CD4-positive, alpha-beta T cell (primary cell): ENCODE measurements at regions not wholly inside any gene's neighbourhood (a gene's known extent, or its start where the extent isn't known, plus 50 kb on each side); places are given as distances from the start of the nearest gene placed in this dataset.

Experiments used
- ATAC-seq: fragments of 200-7000 bp; cut with Tn5 transposase; one replicate; pipeline ENCODE4 v1.10.0; 2022; ENCODE audit warnings: mild to moderate bottlenecking; ENCODE audit not compliant: poor library complexity
- CTCF ChIA-PET: fragments of 350-600 bp; sonication (Branson Sonifier 250); formaldehyde crosslinking; loops from one replicate; lab custom pipeline; 2021; ENCODE audit warnings: antibody characterized with exemption, inconsistent platforms; lab: Charles Lee
- POLR2A ChIA-PET: fragments of 350-600 bp; sonication (Branson Sonifier 250); formaldehyde crosslinking; loops from one replicate; lab custom pipeline; 2021; ENCODE audit warnings: antibody characterized with exemption, inconsistent platforms; lab: Charles Lee
- DNase-seq, 14 experiments: peaks; one replicate each; pipeline ENCODE4 v3.0.0-alpha.2; 2013 to 2020; ENCODE audit warnings: mixed read lengths in 2 of 14
- H3K27ac ChIP-seq, 2 donors: one replicate each; pipeline versions ENCODE4 v1.5.1 to v1.7.0; 2013; ENCODE audit warnings: low read length in 2 of 2, low read depth in 1 of 2, mild to moderate bottlenecking in 1 of 2
- H3K27me3 ChIP-seq, 2 experiments: 1 replicate in 1 of 2; 2 replicates in 1 of 2; pipeline versions ENCODE4 v1.6.1 to v1.7.0; 2013; ENCODE audit warnings: low read length in 2 of 2, control low read depth in 1 of 2, mild to moderate bottlenecking in 1 of 2, moderate library complexity in 1 of 2; ENCODE audit not compliant: insufficient read depth in 2 of 2, control insufficient read depth in 1 of 2
- H3K36me3 ChIP-seq: one replicate; pipeline ENCODE4 v1.6.1; 2013; ENCODE audit warnings: low read length, control low read depth; ENCODE audit not compliant: insufficient read depth
- H3K4me1 ChIP-seq: one replicate; pipeline ENCODE4 v1.6.1; 2013; ENCODE audit warnings: low read length, control low read depth; ENCODE audit not compliant: insufficient read depth
- H3K4me3 ChIP-seq: one replicate; pipeline ENCODE4 v1.5.1; 2013; ENCODE audit warnings: mild to moderate bottlenecking, low read length, moderate library complexity
- H3K9me3 ChIP-seq, 2 experiments: 1 replicate in 1 of 2; 2 replicates in 1 of 2; pipeline versions ENCODE4 v1.6.1 to v1.7.0; 2013; ENCODE audit warnings: low read length in 2 of 2, mild to moderate bottlenecking in 2 of 2, control low read depth in 1 of 2, moderate library complexity in 1 of 2; ENCODE audit not compliant: control insufficient read depth in 1 of 2, insufficient read depth in 1 of 2
- H3K27ac Mint-ChIP-seq: one replicate; pipeline ENCODE4 v1.8.0; 2020; ENCODE audit warnings: mixed read lengths
- H3K27me3 Mint-ChIP-seq: one replicate; pipeline ENCODE4 v1.8.0; 2021; ENCODE audit warnings: mixed read lengths
- H3K36me3 Mint-ChIP-seq: one replicate; pipeline ENCODE4 v1.8.0; 2021; ENCODE audit warnings: low read depth, mixed read lengths
- H3K4me1 Mint-ChIP-seq: one replicate; pipeline ENCODE4 v1.8.0; 2021; ENCODE audit warnings: low read depth, mixed read lengths
- H3K4me3 Mint-ChIP-seq: one replicate; pipeline ENCODE4 v1.8.0; 2020; ENCODE audit warnings: mild to moderate bottlenecking, mixed read lengths
- H3K9me3 Mint-ChIP-seq: one replicate; pipeline ENCODE4 v1.8.0; 2020; ENCODE audit warnings: mixed read lengths
- intact Hi-C, 2 experiments: fragments of 100-400 bp; cut with DNase I in 1 of 2; cut with micrococcal nuclease in 1 of 2; formaldehyde crosslinking; loops; one replicate each; pipeline versions ENCODE4 v1.15.1 to v1.9.0; 2023 to 2025; cut with DNase I, micrococcal nuclease
- TF ChIP-seq, protein P1 (sequence below): fragments of 200-600 bp; IDR thresholded peaks from one replicate; pipeline ENCODE4 v1.8.0; 2022; ENCODE audit warnings: antibody characterized with exemption, mild to moderate bottlenecking

DNA sequence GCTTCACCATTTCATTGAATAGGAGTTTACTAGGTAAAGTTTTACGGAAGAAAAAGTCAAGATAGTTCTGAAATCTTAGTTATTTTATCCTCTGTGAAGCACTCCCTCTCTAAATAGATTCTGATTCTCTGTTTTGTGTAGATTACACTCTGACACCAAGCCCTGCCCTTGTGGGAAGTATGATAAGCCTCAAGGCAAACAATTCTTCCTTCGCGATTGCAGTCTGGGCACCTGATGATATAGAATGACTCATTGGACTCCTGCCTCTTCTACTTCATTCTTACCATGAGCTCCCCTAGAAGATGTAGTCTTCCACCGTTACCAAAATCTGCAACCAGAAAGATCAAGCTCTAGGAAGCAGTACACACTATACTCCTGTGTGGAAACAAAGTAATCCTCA, 626.9 kb upstream of the PTGER4 start:
- Mint-ChIP-seq H3K9me3 (no peaks in the 10 kb centered on the region), H3K36me3 (no peaks in the 10 kb centered on the region), H3K4me1 (no peaks in the 10 kb centered on the region), H3K27me3 (no peaks in the 10 kb centered on the region), H3K4me3 (no peak overlapping the region), H3K27ac (no peak overlapping the region)
- no peaks in the 10 kb centered on the region for H3K27me3 ChIP-seq
- H3K27ac ChIP-seq: no peak overlapping the region
- no peaks in the 10 kb centered on the region for H3K4me1 ChIP-seq
- ChIA-PET POLR2A (no interaction called here), CTCF (no interaction called here)
- TF ChIP-seq, protein P1, sequence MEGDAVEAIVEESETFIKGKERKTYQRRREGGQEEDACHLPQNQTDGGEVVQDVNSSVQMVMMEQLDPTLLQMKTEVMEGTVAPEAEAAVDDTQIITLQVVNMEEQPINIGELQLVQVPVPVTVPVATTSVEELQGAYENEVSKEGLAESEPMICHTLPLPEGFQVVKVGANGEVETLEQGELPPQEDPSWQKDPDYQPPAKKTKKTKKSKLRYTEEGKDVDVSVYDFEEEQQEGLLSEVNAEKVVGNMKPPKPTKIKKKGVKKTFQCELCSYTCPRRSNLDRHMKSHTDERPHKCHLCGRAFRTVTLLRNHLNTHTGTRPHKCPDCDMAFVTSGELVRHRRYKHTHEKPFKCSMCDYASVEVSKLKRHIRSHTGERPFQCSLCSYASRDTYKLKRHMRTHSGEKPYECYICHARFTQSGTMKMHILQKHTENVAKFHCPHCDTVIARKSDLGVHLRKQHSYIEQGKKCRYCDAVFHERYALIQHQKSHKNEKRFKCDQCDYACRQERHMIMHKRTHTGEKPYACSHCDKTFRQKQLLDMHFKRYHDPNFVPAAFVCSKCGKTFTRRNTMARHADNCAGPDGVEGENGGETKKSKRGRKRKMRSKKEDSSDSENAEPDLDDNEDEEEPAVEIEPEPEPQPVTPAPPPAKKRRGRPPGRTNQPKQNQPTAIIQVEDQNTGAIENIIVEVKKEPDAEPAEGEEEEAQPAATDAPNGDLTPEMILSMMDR: no peak
- no peaks in the 10 kb centered on the region for H3K36me3 ChIP-seq
- no peaks in the 10 kb centered on the region for H3K9me3 ChIP-seq
- no peak for ATAC-seq
- no peak for DNase-seq
- H3K4me3 ChIP-seq: no peak overlapping the region
- intact Hi-C loops: no loop called here

DNA sequence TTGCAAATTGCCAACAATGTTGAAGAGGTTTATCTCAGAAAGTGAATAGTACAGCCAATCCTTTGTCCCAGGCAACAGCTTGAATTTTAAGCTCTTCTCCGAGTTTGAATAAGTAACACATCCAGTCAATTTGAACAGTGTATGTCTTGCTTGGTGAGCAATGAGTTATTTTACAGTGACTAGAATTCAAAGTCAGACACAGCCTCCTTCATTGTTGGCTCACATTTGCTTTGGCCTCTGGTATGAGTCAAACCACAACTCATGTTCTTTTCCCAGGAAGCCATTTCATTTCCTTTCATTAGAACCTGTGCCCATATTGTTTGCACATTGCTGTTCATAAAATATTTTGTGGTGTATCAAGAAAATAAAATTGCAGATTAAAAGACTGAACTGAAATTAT, 622.0 kb upstream of the DAB2 start:
- Histone ChIP-seq H3K9me3 (no peaks in the 10 kb centered on the region), H3K4me1 (no peaks in the 10 kb centered on the region), H3K4me3 (no peak overlapping the region), H3K27ac (no peak overlapping the region), H3K27me3 (no peaks in the 10 kb centered on the region), H3K36me3 (no peaks in the 10 kb centered on the region)
- H3K4me1 Mint-ChIP-seq: no peaks in the 10 kb centered on the region
- POLR2A ChIA-PET: no interaction called here
- intact Hi-C loops: no loop called here
- ATAC-seq: no peak
- no peak for DNase-seq
- H3K4me3 Mint-ChIP-seq: no peak overlapping the region
- H3K36me3 Mint-ChIP-seq: no peaks in the 10 kb centered on the region
- H3K9me3 Mint-ChIP-seq: no peaks in the 10 kb centered on the region
- H3K27me3 Mint-ChIP-seq: no peaks in the 10 kb centered on the region
- TF ChIP-seq, protein P1: no peak
- CTCF ChIA-PET: no interaction called here
- no peak overlapping the region for H3K27ac Mint-ChIP-seq

DNA sequence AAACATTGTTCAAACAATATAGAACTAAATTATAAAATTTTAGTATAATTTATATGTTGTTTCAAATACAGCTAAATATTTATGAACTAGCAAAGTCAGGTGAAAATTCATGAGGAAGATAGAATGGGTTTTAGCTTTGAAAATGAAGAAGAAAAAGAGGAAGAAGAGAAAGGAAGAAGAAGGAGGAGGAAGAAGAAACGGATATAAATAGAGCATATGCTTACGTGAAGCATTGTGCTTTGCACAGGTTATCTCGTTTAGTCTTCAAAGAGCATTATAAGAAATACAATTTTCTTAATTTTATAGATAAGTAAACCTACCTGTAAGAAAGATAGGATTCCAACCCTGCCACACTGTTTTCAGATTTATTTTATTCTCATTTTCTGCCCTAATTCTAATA, 620.6 kb upstream of the DAB2 start:
- DNase-seq (no peak), ATAC-seq (no peak)
- POLR2A ChIA-PET: no interaction called here
- Mint-ChIP-seq H3K27me3 (no peaks in the 10 kb centered on the region), H3K27ac (no peak overlapping the region), H3K36me3 (no peaks in the 10 kb centered on the region), H3K9me3 (no peaks in the 10 kb centered on the region), H3K4me3 (no peak overlapping the region), H3K4me1 (no peaks in the 10 kb centered on the region)
- H3K27me3 ChIP-seq: no peaks in the 10 kb centered on the region
- no peaks in the 10 kb centered on the region for H3K9me3 ChIP-seq
- CTCF ChIA-PET: no interaction called here
- intact Hi-C loops: no loop called here
- TF ChIP-seq, protein P1: no peak
- H3K4me3 ChIP-seq: no peak overlapping the region
- H3K27ac ChIP-seq: no peak overlapping the region
- H3K36me3 ChIP-seq: no peaks in the 10 kb centered on the region
- H3K4me1 ChIP-seq: no peaks in the 10 kb centered on the region
